HCT116 (cell line): ENCODE measurements at regions not wholly inside any gene's neighbourhood (a gene's known extent, or its start where the extent isn't known, plus 50 kb on each side); places are given as distances from the start of the nearest gene placed in this dataset.

ENCODE experiments used
- CEBPB ChIP-seq: IDR thresholded peaks from 2 replicates; pipeline ENCODE4 v1.6.1; 2012; ENCODE audit warnings: low read depth
- EGR1 ChIP-seq: IDR thresholded peaks from 2 replicates; pipeline ENCODE4 v1.6.1; 2012; ENCODE audit warnings: low read depth
- EZH2 ChIP-seq: fragments of 200-600 bp; sonication (generic); IDR thresholded peaks from 2 replicates; pipeline ENCODE4 v1.6.1; 2017; ENCODE audit warnings: antibody characterized with exemption, mixed run types
- EZH2phosphoT487 ChIP-seq: fragments of 200-600 bp; IDR thresholded peaks from 2 replicates; pipeline ENCODE4 v1.6.1; 2018; ENCODE audit warnings: antibody characterized with exemption, borderline replicate concordance
- FOSL1 ChIP-seq: IDR thresholded peaks from 2 replicates; pipeline ENCODE4 v1.6.1; 2012; ENCODE audit warnings: low read depth
- MAX ChIP-seq: IDR thresholded peaks from 2 replicates; pipeline ENCODE4 v1.6.1; 2012
- TF ChIP-seq, protein P1 (sequence below), 3 experiments: fragments of 200-600 bp in 1 of 3; sonication (generic) in 1 of 3; IDR thresholded peaks in 2 of 3; conservative IDR thresholded peaks in 1 of 3; 2 replicates each; pipeline ENCODE4 v1.5.1; 2012 to 2017; ENCODE audit warnings: low read depth in 2 of 3, low read length in 2 of 3, antibody characterized with exemption in 1 of 3, borderline replicate concordance in 1 of 3, control low read depth in 1 of 3, mild to moderate bottlenecking in 1 of 3, mixed read lengths in 1 of 3, mixed run types in 1 of 3, moderate library complexity in 1 of 3; ENCODE audit not compliant: insufficient read depth in 1 of 3

DNA sequence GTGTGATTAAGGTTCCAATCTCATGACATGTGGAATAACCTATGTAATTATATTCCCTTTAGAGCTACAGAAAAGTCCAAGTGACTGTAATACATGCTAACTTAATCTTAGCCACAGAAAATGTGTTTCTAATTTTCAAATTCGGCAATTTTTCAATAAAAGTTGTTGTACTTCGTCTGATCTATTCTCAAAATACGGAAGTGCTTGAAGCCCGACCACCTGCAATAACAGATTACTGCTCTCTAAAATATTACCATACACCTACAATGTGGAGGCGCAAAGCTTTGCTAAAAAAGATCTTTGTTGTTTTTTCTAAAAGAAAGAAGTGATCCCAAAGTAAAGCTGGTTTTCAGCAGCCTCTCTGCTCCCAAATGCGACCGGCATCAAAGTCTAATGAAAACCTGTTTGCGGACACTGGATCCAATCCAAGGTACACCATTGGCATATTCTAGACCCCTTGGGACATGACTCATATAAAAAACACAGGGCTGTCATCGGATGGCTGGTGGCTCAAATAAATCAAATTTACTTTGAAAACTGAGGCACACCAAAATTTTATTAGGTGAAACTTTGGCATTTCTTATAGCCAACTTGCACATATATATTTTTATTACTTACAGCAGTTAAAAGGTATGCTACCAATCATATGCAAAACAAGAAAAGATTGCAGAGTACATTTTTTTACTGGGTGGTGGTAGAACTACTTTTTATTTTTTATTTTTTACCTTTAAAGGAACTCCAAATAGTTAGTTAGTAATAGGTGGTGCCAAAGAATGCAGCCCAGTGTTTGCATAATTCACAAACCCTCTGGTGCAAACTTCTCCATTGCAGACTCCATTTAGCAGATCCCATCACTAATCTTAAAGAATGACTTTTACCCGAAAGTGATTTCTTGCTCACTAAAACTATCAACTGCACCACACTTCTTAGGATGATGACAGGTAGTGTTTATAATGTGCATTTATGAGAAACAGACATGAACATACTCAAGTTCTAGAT is 118.7 kb upstream of the TBX18 start:
- TF ChIP-seq EZH2phosphoT487 (no peak), CEBPB (no peak), MAX (no peak), EGR1 (no peak), EZH2 (no peak), FOSL1 (no peak)
- TF ChIP-seq, protein P1, sequence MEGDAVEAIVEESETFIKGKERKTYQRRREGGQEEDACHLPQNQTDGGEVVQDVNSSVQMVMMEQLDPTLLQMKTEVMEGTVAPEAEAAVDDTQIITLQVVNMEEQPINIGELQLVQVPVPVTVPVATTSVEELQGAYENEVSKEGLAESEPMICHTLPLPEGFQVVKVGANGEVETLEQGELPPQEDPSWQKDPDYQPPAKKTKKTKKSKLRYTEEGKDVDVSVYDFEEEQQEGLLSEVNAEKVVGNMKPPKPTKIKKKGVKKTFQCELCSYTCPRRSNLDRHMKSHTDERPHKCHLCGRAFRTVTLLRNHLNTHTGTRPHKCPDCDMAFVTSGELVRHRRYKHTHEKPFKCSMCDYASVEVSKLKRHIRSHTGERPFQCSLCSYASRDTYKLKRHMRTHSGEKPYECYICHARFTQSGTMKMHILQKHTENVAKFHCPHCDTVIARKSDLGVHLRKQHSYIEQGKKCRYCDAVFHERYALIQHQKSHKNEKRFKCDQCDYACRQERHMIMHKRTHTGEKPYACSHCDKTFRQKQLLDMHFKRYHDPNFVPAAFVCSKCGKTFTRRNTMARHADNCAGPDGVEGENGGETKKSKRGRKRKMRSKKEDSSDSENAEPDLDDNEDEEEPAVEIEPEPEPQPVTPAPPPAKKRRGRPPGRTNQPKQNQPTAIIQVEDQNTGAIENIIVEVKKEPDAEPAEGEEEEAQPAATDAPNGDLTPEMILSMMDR (IDR thresholded peaks at IDR 0.05 in 2 of 3, conservative IDR thresholded peaks at IDR 0.05 in 1 of 3; ENCODE audit: borderline replicate concordance in 1 of 3, insufficient read depth in 1 of 3, low read depth in 2 of 3, low read length in 2 of 3) = no peak
